ENCODE measurements at regions not wholly inside any gene's neighbourhood (a gene's known extent, or its start where the extent isn't known, plus 50 kb on each side); places are given as distances from the start of the nearest gene placed in this dataset.

DNA sequence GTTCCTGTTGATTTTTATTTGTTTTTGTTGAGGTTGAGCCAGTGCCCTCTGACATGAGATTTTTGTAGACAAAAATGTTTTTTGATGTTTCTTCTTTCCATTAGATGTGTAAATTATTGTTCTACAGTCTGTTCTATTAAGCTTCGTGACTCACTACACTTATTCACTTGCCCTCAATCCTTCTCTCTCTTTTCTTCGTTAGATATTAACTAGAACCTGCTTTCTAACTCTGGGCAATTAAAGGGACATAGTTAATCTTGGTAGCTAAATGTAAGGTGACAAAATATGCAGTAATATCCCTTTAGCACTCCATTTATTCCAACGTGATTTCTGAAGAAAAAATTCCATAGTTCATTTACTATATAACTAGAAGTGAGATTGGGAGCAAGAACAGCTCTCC, 333.9 kb downstream of the PDHA2 start:
- TF ChIP-seq, protein P1, sequence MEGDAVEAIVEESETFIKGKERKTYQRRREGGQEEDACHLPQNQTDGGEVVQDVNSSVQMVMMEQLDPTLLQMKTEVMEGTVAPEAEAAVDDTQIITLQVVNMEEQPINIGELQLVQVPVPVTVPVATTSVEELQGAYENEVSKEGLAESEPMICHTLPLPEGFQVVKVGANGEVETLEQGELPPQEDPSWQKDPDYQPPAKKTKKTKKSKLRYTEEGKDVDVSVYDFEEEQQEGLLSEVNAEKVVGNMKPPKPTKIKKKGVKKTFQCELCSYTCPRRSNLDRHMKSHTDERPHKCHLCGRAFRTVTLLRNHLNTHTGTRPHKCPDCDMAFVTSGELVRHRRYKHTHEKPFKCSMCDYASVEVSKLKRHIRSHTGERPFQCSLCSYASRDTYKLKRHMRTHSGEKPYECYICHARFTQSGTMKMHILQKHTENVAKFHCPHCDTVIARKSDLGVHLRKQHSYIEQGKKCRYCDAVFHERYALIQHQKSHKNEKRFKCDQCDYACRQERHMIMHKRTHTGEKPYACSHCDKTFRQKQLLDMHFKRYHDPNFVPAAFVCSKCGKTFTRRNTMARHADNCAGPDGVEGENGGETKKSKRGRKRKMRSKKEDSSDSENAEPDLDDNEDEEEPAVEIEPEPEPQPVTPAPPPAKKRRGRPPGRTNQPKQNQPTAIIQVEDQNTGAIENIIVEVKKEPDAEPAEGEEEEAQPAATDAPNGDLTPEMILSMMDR (conservative IDR thresholded peaks at IDR 0.05): no peak
- TF ChIP-seq ZFX (IDR thresholded peaks at IDR 0.05): no peak
